ENCODE measurements at regions not wholly inside any gene's neighbourhood (a gene's known extent, or its start where the extent isn't known, plus 50 kb on each side); places are given as distances from the start of the nearest gene placed in this dataset.

DNA sequence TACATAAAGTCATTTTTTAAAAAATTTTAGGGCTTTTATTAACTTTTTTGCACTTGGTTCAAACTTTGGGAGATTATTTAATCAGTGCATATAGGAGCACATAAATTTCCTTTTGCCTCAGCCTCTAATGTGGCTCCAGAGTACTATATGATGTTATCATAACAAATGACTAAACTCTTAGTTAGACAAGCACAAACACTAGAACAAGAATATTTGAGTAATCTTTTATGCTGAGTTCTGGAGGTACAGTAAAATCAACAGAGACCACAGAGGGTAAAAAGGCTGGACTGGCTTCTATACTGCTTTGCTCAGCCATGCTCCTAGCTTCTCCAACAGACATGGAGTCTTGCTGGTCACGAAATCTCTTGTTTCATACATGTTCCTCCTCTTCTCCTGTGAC, 52.5 kb upstream of the SGCD start:
- DNase-seq (ENCODE audit: low spot score): no peak
